SJCRH30 (cell line): ENCODE measurements at regions not wholly inside any gene's neighbourhood (a gene's known extent, or its start where the extent isn't known, plus 50 kb on each side); places are given as distances from the start of the nearest gene placed in this dataset.
A peak's percentile ranks its signal among the peaks of the same experiment; 100 is the strongest.
"Not testable (repeated sequence)": the region's sequence is repeated elsewhere in the genome, so short reads cannot be mapped to it uniquely, and the experiment has no call there.

Experiments
- DNase-seq, 2 experiments: peaks; one replicate each; pipeline ENCODE4 v3.0.0-alpha.2; 2015 to 2020
- H3K27ac ChIP-seq: fragments of 250-450 bp; sonication (Bioruptor Pico); 2 replicates; pipeline ENCODE4 v1.5.1; 2020; ENCODE audit warnings: mild to moderate bottlenecking, moderate library complexity
- H3K27me3 ChIP-seq: fragments of 250-450 bp; sonication (Bioruptor Pico); 2 replicates; pipeline ENCODE4 v1.5.1; 2020; ENCODE audit warnings: mild to moderate bottlenecking, moderate library complexity
- H3K36me3 ChIP-seq: fragments of 250-450 bp; sonication (Bioruptor Pico); 2 replicates; pipeline ENCODE4 v1.5.1; 2020; ENCODE audit warnings: mild to moderate bottlenecking, moderate library complexity
- H3K4me1 ChIP-seq: fragments of 250-450 bp; sonication (Bioruptor Pico); 2 replicates; pipeline ENCODE4 v1.5.1; 2020; ENCODE audit warnings: mild to moderate bottlenecking, moderate library complexity
- H3K4me3 ChIP-seq: fragments of 250-450 bp; sonication (Bioruptor Pico); 2 replicates; pipeline ENCODE4 v1.5.1; 2020; ENCODE audit warnings: mild to moderate bottlenecking, moderate library complexity
- H3K9me3 ChIP-seq: fragments of 250-450 bp; sonication (Bioruptor Pico); replicated peaks from 2 replicates; pipeline ENCODE4 v1.5.1; 2020; ENCODE audit warnings: mild to moderate bottlenecking, moderate library complexity

GRCh38 chr2:150114089-150114488, 373.4 kb downstream of the RND3 start:
- not testable (repeated sequence) for H3K4me1 ChIP-seq, DNase-seq, H3K27me3 ChIP-seq, H3K27ac ChIP-seq, H3K9me3 ChIP-seq, H3K4me3 ChIP-seq, H3K36me3 ChIP-seq

- DNase-seq, result no peak
- no peaks in the 10 kb centered on the region for H3K27me3 ChIP-seq
These were observed 376.9 kb downstream of the RND3 start for GRCh38 chr2:150110548-150110947.

GRCh38 chr2:150109912-150110311, 377.6 kb downstream of the RND3 start:
- no peaks in the 10 kb centered on the region for H3K4me1 ChIP-seq

More at GRCh38 chr2:150110548-150110947, 376.9 kb downstream of the RND3 start:
- Histone ChIP-seq H3K4me1 (no peaks in the 10 kb centered on the region), H3K9me3 (no peaks in the 10 kb centered on the region), H3K4me3 (no peak overlapping the region), H3K27ac (no peak overlapping the region), H3K36me3 (no peaks in the 10 kb centered on the region)

GRCh38 chr2:150109028-150109427, 378.4 kb downstream of the RND3 start:
- Histone ChIP-seq H3K27ac (no peak overlapping the region), H3K4me3 (no peak overlapping the region), H3K36me3 (no peaks in the 10 kb centered on the region), H3K4me1 (no peaks in the 10 kb centered on the region), H3K27me3 (no peaks in the 10 kb centered on the region), H3K9me3 (no peaks in the 10 kb centered on the region)
- no peak for DNase-seq

More at GRCh38 chr2:150109912-150110311, 377.6 kb downstream of the RND3 start:
- DNase-seq, result no peak
- H3K36me3 ChIP-seq, result no peaks in the 10 kb centered on the region
- H3K27me3 ChIP-seq, result no peaks in the 10 kb centered on the region
- no peak overlapping the region for H3K4me3 ChIP-seq
- no peak overlapping the region for H3K27ac ChIP-seq
- H3K9me3 ChIP-seq, result no peaks in the 10 kb centered on the region

- no peak for DNase-seq
- Histone ChIP-seq H3K4me1 (no peaks in the 10 kb centered on the region), H3K27ac (no peak overlapping the region), H3K4me3 (no peak overlapping the region), H3K9me3 (no peaks in the 10 kb centered on the region), H3K27me3 (no peaks in the 10 kb centered on the region), H3K36me3 (no peaks in the 10 kb centered on the region)
These were observed 379.7 kb downstream of the RND3 start for GRCh38 chr2:150107816-150108215.

- no peaks in the 10 kb centered on the region for H3K27me3 ChIP-seq
- DNase-seq, result no peak
- no peaks in the 10 kb centered on the region for H3K36me3 ChIP-seq
- no peaks in the 10 kb centered on the region for H3K9me3 ChIP-seq
- H3K27ac ChIP-seq, result no peak overlapping the region
- no peak overlapping the region for H3K4me3 ChIP-seq
- no peaks in the 10 kb centered on the region for H3K4me1 ChIP-seq
These were observed 380.3 kb downstream of the RND3 start for GRCh38 chr2:150107170-150107569.

GRCh38 chr2:150101947-150102346, 385.5 kb downstream of the RND3 start:
- no peaks in the 10 kb centered on the region for H3K4me1 ChIP-seq
- H3K27me3 ChIP-seq, result no peaks in the 10 kb centered on the region
- no peak for DNase-seq
- no peak overlapping the region for H3K27ac ChIP-seq
- no peaks in the 10 kb centered on the region for H3K36me3 ChIP-seq
- no peak overlapping the region for H3K4me3 ChIP-seq
- H3K9me3 ChIP-seq, result no peaks in the 10 kb centered on the region

- no peak overlapping the region for H3K27ac ChIP-seq
- DNase-seq, result no peak
- no peaks in the 10 kb centered on the region for H3K4me1 ChIP-seq
- H3K4me3 ChIP-seq, result no peak overlapping the region
- no peaks in the 10 kb centered on the region for H3K36me3 ChIP-seq
- H3K27me3 ChIP-seq, result no peaks in the 10 kb centered on the region
- H3K9me3 ChIP-seq, result no peaks in the 10 kb centered on the region
These were observed 386.6 kb downstream of the RND3 start for GRCh38 chr2:150100834-150101233.

- no peaks in the 10 kb centered on the region; the same call in 1 of the 2 replicates for H3K9me3 ChIP-seq
- no peak for DNase-seq
- no peaks in the 10 kb centered on the region for H3K36me3 ChIP-seq
- no peak overlapping the region for H3K4me3 ChIP-seq
- H3K27me3 ChIP-seq, result no peaks in the 10 kb centered on the region
- no peak overlapping the region for H3K27ac ChIP-seq
- no peaks in the 10 kb centered on the region for H3K4me1 ChIP-seq
These were observed 387.1 kb downstream of the RND3 start for GRCh38 chr2:150100336-150100735.

GRCh38 chr2:150099805-150100204, 387.7 kb downstream of the RND3 start:
- Histone ChIP-seq H3K36me3 (no peaks in the 10 kb centered on the region), H3K27me3 (no peaks in the 10 kb centered on the region), H3K27ac (no peak overlapping the region), H3K9me3 (no peaks in the 10 kb centered on the region; the same call in 1 of the 2 replicates), H3K4me3 (no peak overlapping the region), H3K4me1 (no peaks in the 10 kb centered on the region)
- DNase-seq, result no peak

- DNase-seq, result no peak
- no peaks in the 10 kb centered on the region for H3K27me3 ChIP-seq
- H3K9me3 ChIP-seq, result no peaks in the 10 kb centered on the region; the same call in 1 of the 2 replicates
- no peaks in the 10 kb centered on the region for H3K36me3 ChIP-seq
- H3K4me1 ChIP-seq, result no peaks in the 10 kb centered on the region
- H3K27ac ChIP-seq, result no peak overlapping the region
- H3K4me3 ChIP-seq, result no peak overlapping the region
These were observed 389.5 kb downstream of the RND3 start for GRCh38 chr2:150097901-150098531.

- no peaks in the 10 kb centered on the region for H3K4me1 ChIP-seq
- no peaks in the 10 kb centered on the region; the same call in 1 of the 2 replicates for H3K9me3 ChIP-seq
- H3K4me3 ChIP-seq, result no peak overlapping the region
- H3K27me3 ChIP-seq, result no peaks in the 10 kb centered on the region
- H3K36me3 ChIP-seq, result no peaks in the 10 kb centered on the region
- DNase-seq, result no peak
- H3K27ac ChIP-seq, result no peak overlapping the region
These were observed 390.1 kb downstream of the RND3 start for GRCh38 chr2:150097402-150097801.

GRCh38 chr2:150095361-150096095, 391.9 kb downstream of the RND3 start:
- Histone ChIP-seq H3K4me3 (no peak overlapping the region), H3K27me3 (no peaks in the 10 kb centered on the region), H3K27ac (no peak overlapping the region), H3K4me1 (0 out of 2 replicates have a peak, but pooled peaks cover 5% of the 10 kb centered on the region), H3K36me3 (no peaks in the 10 kb centered on the region), H3K9me3 (no peaks in the 10 kb centered on the region; the same call in 1 of the 2 replicates)
- DNase-seq, result no peak

- H3K27ac ChIP-seq, result no peak overlapping the region
These were observed 395.6 kb downstream of the RND3 start for GRCh38 chr2:150091846-150092245.

GRCh38 chr2:150090031-150090430, 397.4 kb downstream of the RND3 start:
- DNase-seq, result no peak
- no peaks in the 10 kb centered on the region for H3K27me3 ChIP-seq
- no peaks in the 10 kb centered on the region for H3K36me3 ChIP-seq
- H3K27ac ChIP-seq, result no peak overlapping the region
- 0 out of 2 replicates have a peak, but pooled peaks cover 5% of the 10 kb centered on the region for H3K4me1 ChIP-seq
- no peak overlapping the region for H3K4me3 ChIP-seq
- no peaks in the 10 kb centered on the region for H3K9me3 ChIP-seq

More at GRCh38 chr2:150091846-150092245, 395.6 kb downstream of the RND3 start:
- Histone ChIP-seq H3K27me3 (no peaks in the 10 kb centered on the region), H3K9me3 (no peaks in the 10 kb centered on the region; the same call in 1 of the 2 replicates), H3K36me3 (no peaks in the 10 kb centered on the region), H3K4me1 (0 out of 2 replicates have a peak, but pooled peaks cover 5% of the 10 kb centered on the region), H3K4me3 (no peak overlapping the region)
- DNase-seq, result peak; percentile 39 to 64
